MCF 10A (cell line): ENCODE measurements at regions not wholly inside any gene's neighbourhood (a gene's known extent, or its start where the extent isn't known, plus 50 kb on each side); places are given as distances from the start of the nearest gene placed in this dataset.

Experiments used
- BruUV-seq: library from RNA; stranded (reverse); fragments of 400-500 nt; replicated peaks from 2 replicates; lab custom pipeline; 2021; lab: Mats Ljungman, UMichigan
- CTCF ChIA-PET: fragments of 300-600 bp; sonication (Branson Sonifier 250); formaldehyde crosslinking; extraction: SDS; loops from one replicate; lab custom pipeline; 2021; ENCODE audit warnings: antibody characterized with exemption, inconsistent platforms; lab: Yijun Ruan, JAX
- POLR2A ChIA-PET: fragments of 300-600, 350-650 bp; sonication (Branson Sonifier 250); formaldehyde crosslinking; extraction: SDS; loops from one replicate; lab custom pipeline; 2020; ENCODE audit warnings: antibody characterized with exemption, inconsistent platforms; lab: Yijun Ruan, JAX
- DNase-seq: peaks from one replicate; pipeline ENCODE4 v3.0.0-alpha.2; 2018; ENCODE audit not compliant: unreplicated experiment
- H3K27ac Mint-ChIP-seq: one replicate; pipeline ENCODE4 v1.8.0; 2022; ENCODE audit warnings: mild to moderate bottlenecking, low read depth, mixed read lengths; ENCODE audit not compliant: unreplicated experiment
- H3K27me3 Mint-ChIP-seq: one replicate; pipeline ENCODE4 v1.8.0; 2022; ENCODE audit warnings: mixed read lengths; ENCODE audit not compliant: insufficient read depth, unreplicated experiment
- H3K36me3 Mint-ChIP-seq: one replicate; pipeline ENCODE4 v1.8.0; 2022; ENCODE audit warnings: mild to moderate bottlenecking, moderate library complexity, mixed read lengths; ENCODE audit not compliant: insufficient read depth, unreplicated experiment
- H3K4me1 Mint-ChIP-seq: one replicate; pipeline ENCODE4 v1.8.0; 2022; ENCODE audit warnings: mixed read lengths; ENCODE audit not compliant: insufficient read depth, unreplicated experiment
- H3K4me3 Mint-ChIP-seq: one replicate; pipeline ENCODE4 v1.8.0; 2022; ENCODE audit warnings: mild to moderate bottlenecking, moderate library complexity, mixed read lengths; ENCODE audit not compliant: unreplicated experiment
- H3K9me3 Mint-ChIP-seq: one replicate; pipeline ENCODE4 v1.8.0; 2022; ENCODE audit warnings: mixed read lengths; ENCODE audit not compliant: unreplicated experiment
- intact Hi-C: fragments of 100-400 bp; cut with micrococcal nuclease; formaldehyde crosslinking; loops from 2 replicates; pipeline ENCODE4 v1.14.1; 2022
- TF ChIP-seq, protein P1 (sequence below): fragments of 200-600 bp; IDR thresholded peaks from one replicate; pipeline ENCODE4 v1.8.0; 2022; ENCODE audit warnings: antibody characterized with exemption, mild to moderate bottlenecking; ENCODE audit not compliant: unreplicated experiment

DNA sequence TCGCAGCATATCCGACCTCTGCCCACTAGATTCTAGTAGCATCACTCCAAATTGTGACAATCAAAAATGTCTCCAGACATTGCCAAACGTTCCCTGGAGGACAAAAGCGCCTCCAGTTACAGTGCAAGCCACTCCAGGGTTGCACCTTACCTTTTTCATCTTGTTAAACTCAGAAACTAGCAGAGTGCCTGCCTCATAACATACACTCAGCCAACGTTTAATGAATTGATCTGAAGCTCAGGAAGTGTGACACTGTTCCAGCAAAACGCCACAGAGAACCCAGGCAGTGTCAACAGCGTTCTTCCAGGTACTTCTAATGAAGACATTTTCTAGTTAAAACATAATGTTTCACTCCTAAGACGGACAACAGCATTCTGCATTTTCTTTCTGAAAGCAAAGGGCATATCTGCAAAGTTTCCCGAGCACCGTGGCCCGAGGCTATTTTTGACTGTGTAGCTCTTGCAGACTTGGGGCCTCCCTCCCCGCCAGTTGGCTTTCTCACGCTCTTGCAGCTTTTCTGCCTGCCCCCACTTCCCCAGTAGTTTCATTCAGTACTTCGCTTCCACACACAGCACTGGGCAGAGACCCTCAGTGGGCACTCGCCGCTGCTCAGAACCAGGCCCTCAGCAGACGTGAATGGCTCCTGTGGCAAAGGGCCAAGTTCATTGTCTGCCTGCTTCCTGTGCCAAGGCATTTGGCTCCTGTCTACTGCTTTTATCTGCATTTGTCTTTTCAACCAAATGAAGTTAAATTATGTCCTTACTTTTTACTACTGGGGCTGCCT lies 133.4 kb upstream of the TTC29 start:
- ChIA-PET POLR2A (no interaction called here), CTCF (interaction anchor here (0.7 kb wide), 1 partner anchor 18 kb away, joined by 3 read pairs; no protein-coding TSS in a partner anchor)
- peaks cover 24% of the 10 kb centered on the region for H3K4me1 Mint-ChIP-seq
- no peaks in the 10 kb centered on the region for H3K27me3 Mint-ChIP-seq
- H3K4me3 Mint-ChIP-seq = peak overlapping the region; percentile 44
- no TSS peak for BruUV-seq
- H3K27ac Mint-ChIP-seq = peak overlapping the region; percentile 14
- no peaks in the 10 kb centered on the region for H3K36me3 Mint-ChIP-seq
- intact Hi-C loops = no loop called here
- TF ChIP-seq, protein P1, sequence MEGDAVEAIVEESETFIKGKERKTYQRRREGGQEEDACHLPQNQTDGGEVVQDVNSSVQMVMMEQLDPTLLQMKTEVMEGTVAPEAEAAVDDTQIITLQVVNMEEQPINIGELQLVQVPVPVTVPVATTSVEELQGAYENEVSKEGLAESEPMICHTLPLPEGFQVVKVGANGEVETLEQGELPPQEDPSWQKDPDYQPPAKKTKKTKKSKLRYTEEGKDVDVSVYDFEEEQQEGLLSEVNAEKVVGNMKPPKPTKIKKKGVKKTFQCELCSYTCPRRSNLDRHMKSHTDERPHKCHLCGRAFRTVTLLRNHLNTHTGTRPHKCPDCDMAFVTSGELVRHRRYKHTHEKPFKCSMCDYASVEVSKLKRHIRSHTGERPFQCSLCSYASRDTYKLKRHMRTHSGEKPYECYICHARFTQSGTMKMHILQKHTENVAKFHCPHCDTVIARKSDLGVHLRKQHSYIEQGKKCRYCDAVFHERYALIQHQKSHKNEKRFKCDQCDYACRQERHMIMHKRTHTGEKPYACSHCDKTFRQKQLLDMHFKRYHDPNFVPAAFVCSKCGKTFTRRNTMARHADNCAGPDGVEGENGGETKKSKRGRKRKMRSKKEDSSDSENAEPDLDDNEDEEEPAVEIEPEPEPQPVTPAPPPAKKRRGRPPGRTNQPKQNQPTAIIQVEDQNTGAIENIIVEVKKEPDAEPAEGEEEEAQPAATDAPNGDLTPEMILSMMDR = no peak
- H3K9me3 Mint-ChIP-seq = peaks cover 7% of the 10 kb centered on the region
- peak; percentile 62 for DNase-seq

DNA sequence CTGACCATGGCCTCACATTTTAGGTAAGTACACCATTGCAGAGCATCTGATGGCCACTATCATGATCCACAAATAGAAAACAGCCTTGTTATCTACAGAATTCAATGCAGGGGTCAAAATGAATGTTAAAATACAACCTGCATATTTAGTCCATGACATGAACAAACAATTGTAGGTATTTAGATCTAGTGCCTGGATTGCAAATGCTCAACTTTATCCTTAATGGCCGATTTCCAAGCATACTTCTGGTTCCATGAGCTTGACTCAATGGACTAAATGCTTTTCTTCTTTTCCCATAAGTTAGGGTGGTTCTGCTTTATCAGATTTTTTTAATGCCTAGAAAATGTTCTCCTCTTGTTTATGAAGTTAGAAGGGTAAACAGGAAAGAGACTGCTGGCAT lies 139.2 kb upstream of the TTC29 start:
- ChIA-PET POLR2A (no interaction called here), CTCF (no interaction called here)
- Mint-ChIP-seq H3K27ac (no peak overlapping the region), H3K36me3 (no peaks in the 10 kb centered on the region), H3K4me1 (no peaks in the 10 kb centered on the region), H3K9me3 (no peaks in the 10 kb centered on the region), H3K27me3 (no peaks in the 10 kb centered on the region), H3K4me3 (no peak overlapping the region)
- no peak for DNase-seq
- intact Hi-C loops = no loop called here
- no TSS peak for BruUV-seq
- TF ChIP-seq, protein P1 = no peak

DNA sequence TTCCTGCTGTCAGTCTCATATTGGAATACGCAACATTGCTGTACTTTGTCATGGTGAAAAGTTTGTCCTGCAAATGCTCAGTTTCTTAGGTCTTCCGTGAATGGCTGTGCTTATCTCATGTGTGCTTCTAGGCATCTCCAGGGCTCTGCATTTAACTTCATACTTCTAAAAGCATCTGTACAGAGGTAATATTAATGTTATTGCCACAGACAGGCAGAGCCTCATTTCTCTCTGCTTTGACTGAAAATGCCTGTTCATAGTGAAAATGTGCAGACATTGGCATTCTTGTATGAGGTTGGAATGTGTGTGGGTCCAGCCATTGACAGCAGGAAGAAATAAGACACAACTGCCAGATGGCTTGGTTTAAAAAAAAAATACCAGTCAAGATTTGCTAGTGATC lies 140.1 kb upstream of the TTC29 start:
- Mint-ChIP-seq H3K27me3 (no peaks in the 10 kb centered on the region), H3K27ac (no peak overlapping the region), H3K9me3 (no peaks in the 10 kb centered on the region), H3K4me3 (no peak overlapping the region), H3K36me3 (no peaks in the 10 kb centered on the region), H3K4me1 (no peaks in the 10 kb centered on the region)
- DNase-seq = no peak
- ChIA-PET POLR2A (no interaction called here), CTCF (no interaction called here)
- TF ChIP-seq, protein P1 = no peak
- BruUV-seq = no TSS peak
- intact Hi-C loops = no loop called here

DNA sequence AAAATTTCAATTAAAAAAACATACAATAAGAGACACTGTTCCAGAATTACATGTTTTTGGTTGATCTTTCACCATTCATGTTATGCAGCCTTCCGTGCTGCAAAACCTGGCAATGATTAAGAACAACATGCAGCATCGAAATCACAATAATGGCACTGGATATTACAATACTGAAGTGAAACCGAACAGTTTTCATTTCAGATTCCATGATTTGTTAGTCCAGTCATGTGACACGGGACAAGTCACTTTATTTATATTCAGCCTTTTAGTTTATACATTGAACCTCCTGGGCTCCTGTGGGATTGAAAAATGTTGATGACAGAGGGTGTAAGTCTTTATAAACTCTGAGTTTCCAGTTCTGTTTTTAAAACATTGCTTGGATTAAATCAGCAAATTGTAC lies 142.5 kb upstream of the TTC29 start:
- no peak overlapping the region for H3K4me3 Mint-ChIP-seq
- intact Hi-C loops = no loop called here
- DNase-seq = no peak
- ChIA-PET POLR2A (interaction anchor here (0.8 kb wide), 1 partner anchor 883 kb away, joined by 3 read pairs; no protein-coding TSS in a partner anchor), CTCF (interaction anchor here (0.7 to 2.1 kb wide), 3 partner anchors 9 to 748 kb away, joined by 3 to 12 read pairs (median 4); no protein-coding TSS in a partner anchor)
- H3K27ac Mint-ChIP-seq = no peak overlapping the region
- TF ChIP-seq, protein P1 = no peak
- no peaks in the 10 kb centered on the region for H3K4me1 Mint-ChIP-seq
- H3K36me3 Mint-ChIP-seq = no peaks in the 10 kb centered on the region
- H3K27me3 Mint-ChIP-seq = no peaks in the 10 kb centered on the region
- H3K9me3 Mint-ChIP-seq = no peaks in the 10 kb centered on the region
- BruUV-seq = no TSS peak
